GM18517 (cell line): ENCODE measurements at regions not wholly inside any gene's neighbourhood (a gene's known extent, or its start where the extent isn't known, plus 50 kb on each side); places are given as distances from the start of the nearest gene placed in this dataset.

Experiments
- ATAC-seq: cut with Tn5 transposase; IDR thresholded peaks from one replicate; pipeline ENCODE4 v1.9.1; 2021; ENCODE audit warnings: mild to moderate bottlenecking, moderate library complexity; ENCODE audit not compliant: unreplicated experiment

DNA sequence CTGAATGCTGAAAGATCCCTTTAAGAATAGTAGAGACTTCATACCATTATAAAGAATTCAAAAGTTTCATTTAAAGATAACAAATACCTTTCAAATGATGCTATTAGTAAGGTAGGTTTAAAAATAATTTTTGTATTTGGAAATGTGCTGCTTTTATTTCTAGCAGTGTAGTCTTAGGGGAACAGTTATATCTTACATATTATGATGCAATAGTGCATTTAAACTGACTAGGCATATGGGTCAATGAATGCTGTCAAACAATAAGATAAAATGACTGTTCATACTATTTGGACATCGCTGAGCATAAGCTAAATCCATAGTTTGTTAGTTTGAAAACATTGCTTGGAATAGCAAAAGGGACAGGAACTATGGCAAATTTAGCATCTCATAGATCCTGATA lies 354.8 kb upstream of the SEMA3A start:
- ATAC-seq = no peak

DNA sequence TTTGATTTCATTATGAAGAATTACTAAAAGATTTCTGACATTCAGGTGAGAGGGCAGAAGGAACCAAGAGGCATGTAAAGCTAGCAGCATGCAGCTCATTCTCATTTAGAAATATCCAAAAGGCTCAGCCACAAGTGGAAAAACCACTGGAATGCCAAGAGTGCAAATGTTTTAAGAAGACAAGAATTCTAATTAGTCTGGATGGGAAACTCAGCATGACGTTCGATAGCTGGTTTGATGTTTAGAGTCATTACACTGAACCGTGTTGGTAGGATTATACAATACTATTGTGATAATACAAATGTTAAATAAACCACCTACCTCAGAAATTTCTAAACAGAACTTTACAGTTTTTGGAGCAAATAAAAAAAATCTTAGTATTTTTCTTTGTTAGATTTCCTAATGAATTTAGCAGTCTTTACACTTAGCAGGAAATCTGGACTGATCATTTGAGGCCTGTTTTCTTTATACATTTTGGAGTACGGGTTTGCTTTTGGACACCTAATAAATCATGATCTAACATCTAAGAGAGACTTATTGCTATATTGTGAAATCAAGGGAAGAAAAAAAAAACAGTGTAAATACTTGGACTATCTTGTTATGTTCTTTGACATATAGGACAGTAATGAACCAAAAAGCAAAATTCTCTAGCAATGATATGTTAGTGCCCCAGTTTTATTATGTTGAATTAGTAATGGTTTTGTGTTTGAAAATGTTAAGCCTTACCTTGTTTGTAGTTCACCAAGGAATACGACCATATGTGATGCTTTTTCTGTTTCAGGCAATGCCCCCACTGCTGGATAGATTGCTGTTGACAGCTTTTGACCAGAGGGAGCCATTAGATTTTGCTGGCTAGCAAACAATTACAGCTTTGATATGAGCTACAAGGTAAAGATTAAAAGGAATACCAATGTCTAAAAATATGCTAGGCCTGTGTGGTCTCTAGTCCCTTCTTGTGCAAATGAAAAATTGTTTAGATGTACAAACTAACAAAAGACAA lies 354.1 kb upstream of the SEMA3A start:
- ATAC-seq = no peak

- no peak for ATAC-seq
Measured at GRCh38 chr7:84547331-84547730, 352.7 kb upstream of the SEMA3A start.

DNA sequence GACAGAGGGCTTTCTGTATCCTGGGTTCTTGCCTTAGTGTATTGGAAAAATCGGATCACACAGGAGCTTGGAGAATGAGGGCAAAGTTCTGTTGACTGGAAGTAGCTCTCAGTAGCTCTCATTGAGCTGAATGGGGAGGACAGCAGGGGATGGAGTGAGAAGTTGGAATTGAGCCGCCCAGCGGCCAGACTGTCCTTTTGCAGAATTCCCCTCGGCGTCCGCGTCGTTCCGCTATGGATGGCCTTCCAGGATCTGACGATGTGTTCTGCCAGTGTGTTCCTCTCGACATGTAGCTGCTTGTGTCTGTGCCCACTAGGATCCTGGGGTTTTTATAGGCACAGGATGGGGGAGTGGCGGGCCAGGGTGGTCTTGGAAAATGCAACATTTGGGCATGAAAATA lies 351.8 kb upstream of the SEMA3A start:
- no peak for ATAC-seq

GRCh38 chr7:84538268-84538667 lies 343.7 kb upstream of the SEMA3A start:
- no peak for ATAC-seq

GRCh38 chr7:84536271-84536870 lies 341.8 kb upstream of the SEMA3A start:
- ATAC-seq = no peak

GRCh38 chr7:84535580-84536270 lies 341.1 kb upstream of the SEMA3A start:
- no peak for ATAC-seq

DNA sequence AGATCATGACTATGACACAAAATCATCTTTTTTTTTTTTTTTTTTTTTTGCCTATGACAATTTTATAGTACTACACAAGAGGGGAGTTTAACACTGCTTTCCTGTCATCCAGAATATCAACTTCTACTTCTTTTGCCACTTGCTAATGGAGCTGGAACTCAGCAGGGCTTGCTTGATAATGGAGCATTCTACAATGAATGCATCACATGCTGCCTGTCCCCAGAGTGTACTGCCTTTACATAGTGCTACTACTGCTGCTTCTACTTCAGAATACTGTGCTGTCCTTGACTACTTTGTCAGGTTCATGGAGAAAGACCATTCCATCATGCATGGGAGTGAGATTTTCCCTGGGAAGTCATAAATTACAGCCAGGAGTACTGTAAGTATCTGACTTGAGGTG lies 338.6 kb upstream of the SEMA3A start:
- ATAC-seq = no peak

- ATAC-seq = no peak
Measured at GRCh38 chr7:84532196-84532595, 337.6 kb upstream of the SEMA3A start.

- ATAC-seq = no peak
Measured at GRCh38 chr7:84529480-84530205, 335.1 kb upstream of the SEMA3A start.

DNA sequence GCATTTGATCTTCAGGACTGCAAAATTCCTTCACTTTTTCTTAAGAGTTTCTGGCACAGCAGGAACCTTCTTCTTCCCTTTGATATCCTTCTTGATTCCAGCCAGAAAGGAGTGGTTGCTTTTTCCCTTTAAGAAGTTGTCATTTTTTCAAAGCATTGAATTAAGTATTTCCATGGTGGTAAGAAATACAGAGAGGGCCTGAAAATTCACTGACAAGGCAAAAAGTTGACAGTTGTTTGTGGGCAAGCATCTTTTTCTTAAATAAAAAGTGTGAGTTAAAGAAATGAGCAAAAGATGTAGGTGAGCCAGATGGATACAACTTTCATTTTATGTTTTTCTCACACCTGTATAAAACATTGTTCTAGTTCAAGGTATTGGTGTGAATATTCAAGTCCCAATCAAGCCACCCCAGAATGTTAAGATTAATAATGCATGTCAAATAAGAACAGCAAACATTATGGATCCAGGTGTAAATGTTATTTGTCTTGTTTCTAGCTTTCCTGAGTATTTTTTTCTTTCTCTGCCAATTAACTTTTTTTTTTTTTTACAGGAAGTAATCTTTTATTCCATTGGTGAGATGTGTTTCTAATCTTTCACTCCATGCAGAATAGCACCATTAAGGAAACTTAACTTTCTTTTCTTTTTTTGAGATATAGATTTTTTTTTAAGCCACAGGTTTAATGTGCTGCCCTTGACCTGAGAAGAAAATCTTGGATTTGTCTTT lies 334.3 kb upstream of the SEMA3A start:
- ATAC-seq = no peak

DNA sequence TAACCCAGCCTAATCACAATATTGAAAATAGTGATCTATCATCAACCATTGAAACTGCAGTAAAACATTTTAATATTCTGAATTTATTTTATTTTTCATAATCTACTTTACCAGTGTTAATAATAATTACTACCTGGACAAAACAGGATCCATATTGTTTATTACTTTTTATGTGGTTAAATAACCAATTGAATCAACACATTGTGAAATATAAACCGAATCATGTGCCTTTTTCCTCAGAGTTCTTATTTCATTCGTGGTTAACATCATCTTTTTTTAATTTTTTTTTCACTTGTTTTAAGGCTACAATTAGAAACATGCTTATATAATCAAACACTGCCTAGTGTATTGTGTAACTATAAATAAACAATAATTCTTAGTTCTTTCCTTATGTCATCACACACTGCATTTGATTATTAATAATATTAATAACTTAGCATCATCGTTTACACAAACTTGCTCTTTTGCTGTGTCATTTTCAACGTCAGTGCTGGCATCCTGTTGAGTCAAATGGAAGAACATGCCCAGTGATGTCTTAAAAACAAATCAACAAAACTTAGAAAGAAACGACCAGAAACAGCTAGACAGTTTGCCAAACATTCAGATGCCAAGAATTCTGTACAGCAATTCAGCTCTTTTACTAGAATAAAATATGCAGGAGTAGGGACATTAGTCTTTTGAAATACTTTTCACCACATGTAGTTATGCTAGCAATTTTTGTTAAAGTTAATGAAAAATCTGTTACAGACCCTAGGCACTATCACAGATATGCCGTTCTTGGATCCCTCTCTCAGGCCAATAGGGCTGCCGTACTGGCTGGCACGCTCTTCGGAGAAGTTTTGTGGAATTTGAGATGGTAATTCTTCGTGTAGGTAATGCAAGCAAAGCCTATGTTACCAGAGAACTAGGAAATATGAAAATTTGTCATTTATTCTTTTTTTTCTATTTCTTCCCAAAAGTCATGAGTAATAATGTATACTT lies 330.4 kb upstream of the SEMA3A start:
- no peak for ATAC-seq

GRCh38 chr7:84513061-84513460 lies 318.5 kb upstream of the SEMA3A start:
- ATAC-seq = no peak

DNA sequence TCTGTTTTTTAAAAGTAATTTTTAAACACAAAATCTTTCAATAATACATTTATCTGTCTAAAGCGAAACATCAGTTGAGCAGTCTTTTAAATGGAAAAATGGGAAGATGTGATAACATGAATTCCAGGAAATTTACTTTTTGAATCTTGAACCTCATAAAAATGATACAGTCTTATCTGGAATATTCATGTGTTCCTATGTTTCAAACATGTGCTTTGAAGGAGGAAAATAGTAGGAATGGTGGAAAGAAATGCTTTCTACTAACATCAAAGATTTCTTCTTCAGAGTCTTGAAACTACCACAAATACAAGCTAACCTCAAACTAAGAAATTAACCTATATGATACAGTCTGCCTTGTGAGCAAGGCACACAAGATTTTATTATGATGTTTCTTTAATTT lies 317.5 kb upstream of the SEMA3A start:
- no peak for ATAC-seq

DNA sequence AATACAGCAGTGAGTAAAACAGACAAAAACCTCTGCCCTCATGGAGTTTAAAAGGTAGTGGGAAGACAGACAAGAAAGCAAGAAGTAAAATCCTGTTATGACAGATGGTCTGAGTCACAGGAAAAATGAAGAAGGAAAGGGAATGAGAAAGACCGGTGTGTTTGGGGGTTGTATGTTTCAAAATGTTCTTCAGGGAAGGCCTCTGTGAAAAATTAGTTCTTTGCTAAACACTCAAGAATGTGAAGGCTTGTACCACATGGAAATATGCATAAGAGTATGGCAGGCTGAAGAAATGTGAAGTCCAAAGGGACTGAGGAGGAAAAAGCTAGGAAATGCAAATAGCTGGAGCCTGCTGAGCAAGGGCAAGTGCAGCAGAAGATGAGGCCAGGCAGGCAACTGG lies 315.9 kb upstream of the SEMA3A start:
- no peak for ATAC-seq

- no peak for ATAC-seq
Measured at GRCh38 chr7:84509522-84509921, 314.9 kb upstream of the SEMA3A start.

GRCh38 chr7:84508606-84509005 lies 314.0 kb upstream of the SEMA3A start:
- no peak for ATAC-seq

DNA sequence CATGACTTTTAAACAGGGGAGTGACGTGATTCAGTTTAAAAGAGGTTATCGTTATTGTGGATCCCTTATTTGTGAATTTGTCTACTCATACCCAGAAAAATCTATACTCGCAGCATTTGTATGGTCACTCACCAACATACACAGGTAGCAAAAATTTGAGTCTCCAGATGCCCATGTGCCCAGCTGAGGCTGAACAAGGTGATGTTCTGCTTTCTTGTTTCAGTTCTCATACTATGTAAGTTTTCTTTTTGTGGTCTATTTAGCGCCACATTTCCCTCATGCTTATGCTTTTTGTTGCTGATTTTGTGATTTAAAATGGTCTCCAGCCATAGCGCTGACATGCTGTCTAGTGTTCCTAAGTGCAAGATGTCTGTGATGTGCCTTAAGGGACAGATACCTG lies 312.9 kb upstream of the SEMA3A start:
- ATAC-seq = no peak

DNA sequence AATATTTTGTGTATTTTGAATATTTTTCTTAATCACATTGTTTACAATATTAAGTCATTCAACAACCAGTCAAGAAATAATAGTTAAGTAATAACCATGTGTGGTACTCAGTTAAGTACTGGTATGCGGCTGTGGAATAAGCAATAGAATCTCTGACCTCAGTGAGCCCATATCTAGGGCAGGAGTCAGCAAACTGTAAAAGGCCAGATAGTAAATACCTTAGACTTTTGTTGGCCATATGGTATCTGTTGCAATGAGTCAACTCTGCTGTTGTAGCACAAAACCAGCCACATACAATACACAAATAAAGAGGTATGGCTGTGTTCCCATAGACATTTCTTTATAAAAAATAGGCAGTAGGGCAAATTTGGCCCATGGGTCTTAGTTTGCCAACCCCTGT lies 311.6 kb upstream of the SEMA3A start:
- no peak for ATAC-seq
